ENCODE measurements at regions not wholly inside any gene's neighbourhood (a gene's known extent, or its start where the extent isn't known, plus 50 kb on each side); places are given as distances from the start of the nearest gene placed in this dataset.

- no peak overlapping the region for H3K4me3 ChIP-seq (ENCODE audit: low read depth in 2 of 2, low read length in 1 of 2)
- no peak overlapping the region for H3K4me2 ChIP-seq
- no peak for DNase-seq
- ChIA-PET POLR2A (no interaction called here), CTCF (no interaction called here)
- no peaks in the 10 kb centered on the region; the same call in 1 of the 2 replicates for H3K27me3 ChIP-seq (ENCODE audit: insufficient read depth)
- no peaks in the 10 kb centered on the region for H3K9me2 ChIP-seq
- no peak for TF ChIP-seq RCOR1 (IDR thresholded peaks at IDR 0.05; ENCODE audit: low read length)
- no peak for TF ChIP-seq REST (IDR thresholded peaks at IDR 0.05; ENCODE audit: low read depth, low read length)
- no peak for TF ChIP-seq SMC3 (IDR thresholded peaks at IDR 0.05; ENCODE audit: low read depth, low read length)
- no peak for TF ChIP-seq USF2 (IDR thresholded peaks at IDR 0.05; ENCODE audit: borderline replicate concordance, low read depth, low read length)
- TF ChIP-seq USF1 (IDR thresholded peaks at IDR 0.05; ENCODE audit: borderline replicate concordance, low read depth): no peak
- TF ChIP-seq CTCF (IDR thresholded peaks at IDR 0.05): no peak
- no peak for TF ChIP-seq SIN3A (IDR thresholded peaks at IDR 0.05; ENCODE audit: borderline replicate concordance, low read depth, low read length)
- no peak for TF ChIP-seq IRF3 (IDR thresholded peaks at IDR 0.05; ENCODE audit: low read depth, low read length)
- TF ChIP-seq FOXJ3 (CRISPR knock-in tag; IDR thresholded peaks at IDR 0.05): no peak
- TF ChIP-seq ZBTB33 (IDR thresholded peaks at IDR 0.05; ENCODE audit: borderline replicate concordance, low read depth): no peak
- no peak for TF ChIP-seq MEF2A (IDR thresholded peaks at IDR 0.05; ENCODE audit: borderline replicate concordance, low read depth)
- no peak for TF ChIP-seq JUND (IDR thresholded peaks at IDR 0.05)
- no peaks in the 10 kb centered on the region for H3K79me2 ChIP-seq (ENCODE audit: insufficient read depth)
- H3K9me3 ChIP-seq: no peaks in the 10 kb centered on the region
- H3K4me1 ChIP-seq (ENCODE audit: control insufficient read depth in 1 of 2, insufficient read depth in 2 of 2, low read depth in 1 of 2, low read length in 1 of 2): no peaks in the 10 kb centered on the region
- no peak overlapping the region for H3K27ac ChIP-seq (ENCODE audit: low read depth in 2 of 2, low read length in 1 of 2)
- H4K20me1 ChIP-seq (ENCODE audit: insufficient read depth): no peaks in the 10 kb centered on the region
- no peak overlapping the region for H3K9ac ChIP-seq
- WGBS (ENCODE audit: low lambda C conversion rate): 21% methylated on average over 1 of the region's 1 CpG
- no peak overlapping the region for H2AFZ ChIP-seq (ENCODE audit: low read depth)
- no peaks in the 10 kb centered on the region for H3K36me3 ChIP-seq (replicated peaks in 1 of 2; ENCODE audit: control insufficient read depth in 1 of 2, insufficient read depth in 2 of 2, low read length in 1 of 2)
- H3F3A ChIP-seq (replicated peaks; ENCODE audit: insufficient read depth): no peaks in the 10 kb centered on the region
Measured at GRCh38 chr2:198385856-198386255, 581.5 kb downstream of the PLCL1 start.
